Stimulated activated CD4-positive, alpha-beta T cell treated with anti-CD3 and anti-CD28 coated beads, Interleukin-4, amount 100 ng/mL, for 1 hour (primary cell): ENCODE measurements at regions not wholly inside any gene's neighbourhood (a gene's known extent, or its start where the extent isn't known, plus 50 kb on each side); places are given as distances from the start of the nearest gene placed in this dataset.

ENCODE experiments used
- DNase-seq: peaks from one replicate; pipeline ENCODE4 v3.0.0-alpha.2; 2020

GRCh38 chr1:229098903-229099578 lies 171.9 kb upstream of the RAB4A start:
- no peak for DNase-seq

- DNase-seq: no peak
These were observed 169.7 kb upstream of the RAB4A start for GRCh38 chr1:229101011-229101871.

- DNase-seq: no peak
These were observed 168.0 kb upstream of the RAB4A start for GRCh38 chr1:229102741-229103391.

GRCh38 chr1:229104654-229105053 lies 166.3 kb upstream of the RAB4A start:
- DNase-seq: no peak

- no peak for DNase-seq
These were observed 165.8 kb upstream of the RAB4A start for GRCh38 chr1:229105109-229105508.

GRCh38 chr1:229105822-229106525 lies 164.9 kb upstream of the RAB4A start:
- DNase-seq: no peak

- DNase-seq: no peak
These were observed 164.3 kb upstream of the RAB4A start for GRCh38 chr1:229106526-229107125.

- no peak for DNase-seq
These were observed 163.6 kb upstream of the RAB4A start for GRCh38 chr1:229107304-229107815.

GRCh38 chr1:229107972-229108371 lies 162.9 kb upstream of the RAB4A start:
- DNase-seq: no peak

- DNase-seq: no peak
These were observed 162.2 kb upstream of the RAB4A start for GRCh38 chr1:229108598-229109201.

GRCh38 chr1:229109320-229109761 lies 161.6 kb upstream of the RAB4A start:
- no peak for DNase-seq

GRCh38 chr1:229110986-229111385 lies 159.9 kb upstream of the RAB4A start:
- DNase-seq: no peak

GRCh38 chr1:229111703-229112319 lies 159.1 kb upstream of the RAB4A start:
- DNase-seq: no peak

- no peak for DNase-seq
These were observed 157.9 kb upstream of the RAB4A start for GRCh38 chr1:229112832-229113548.

GRCh38 chr1:229114315-229114714 lies 156.6 kb upstream of the RAB4A start:
- DNase-seq: no peak

GRCh38 chr1:229114850-229115365 lies 156.0 kb upstream of the RAB4A start:
- DNase-seq: no peak

GRCh38 chr1:229116114-229116513 lies 154.8 kb upstream of the RAB4A start:
- DNase-seq: no peak

GRCh38 chr1:229117664-229118300 lies 153.1 kb upstream of the RAB4A start:
- no peak for DNase-seq

- no peak for DNase-seq
These were observed 152.3 kb upstream of the RAB4A start for GRCh38 chr1:229118477-229119061.

- no peak for DNase-seq
These were observed 151.8 kb upstream of the RAB4A start for GRCh38 chr1:229119161-229119560.
